H1 (cell line): ENCODE measurements at regions not wholly inside any gene's neighbourhood (a gene's known extent, or its start where the extent isn't known, plus 50 kb on each side); places are given as distances from the start of the nearest gene placed in this dataset.

ENCODE experiments used
- CTCF ChIA-PET: fragments of 300-600 bp; sonication (Branson Sonifier 250); formaldehyde crosslinking; loops from one replicate; lab custom pipeline; 2021; ENCODE audit not compliant: partially characterized antibody; lab: Charles Lee
- POLR2A ChIA-PET: fragments of 300-600 bp; sonication (Branson Sonifier 250); formaldehyde crosslinking; loops from one replicate; lab custom pipeline; 2021; ENCODE audit warnings: inconsistent platforms; ENCODE audit not compliant: partially characterized antibody; lab: Charles Lee
- DNase-seq, 2 experiments: peaks; one replicate each; pipeline versions ENCODE4 v3.0.0 to v3.0.0-alpha.2; 2010 to 2022; ENCODE audit warnings: low spot score in 2 of 2, low read depth in 1 of 2, mixed read lengths in 1 of 2
- FAIRE-seq: peaks from 2 replicates; lab custom pipeline; 2011; peaks lifted over from hg19 to GRCh38; lab: Jason Lieb, UNC
- H2AFZ ChIP-seq: 2 replicates; pipeline ENCODE4 v1.8.1; 2012; ENCODE audit warnings: low read length, inconsistent platforms
- H2AK5ac ChIP-seq: 2 replicates; pipeline ENCODE4 v1.6.1; 2013; ENCODE audit warnings: low read depth, low read length
- H2BK120ac ChIP-seq: replicated peaks from 2 replicates; pipeline ENCODE3; 2013; ENCODE audit warnings: low read depth, low read length, inconsistent platforms
- H2BK12ac ChIP-seq: 2 replicates; pipeline ENCODE4 v1.6.1; 2013; ENCODE audit warnings: low read depth, low read length
- H2BK15ac ChIP-seq: 2 replicates; pipeline ENCODE4 v1.6.1; 2013; ENCODE audit warnings: low read length
- H2BK20ac ChIP-seq: 2 replicates; pipeline ENCODE4 v1.6.1; 2013; ENCODE audit warnings: low read length
- H2BK5ac ChIP-seq: 2 replicates; pipeline ENCODE4 v1.6.1; 2013; ENCODE audit warnings: low read depth, low read length
- H3K14ac ChIP-seq: 2 replicates; pipeline ENCODE4 v1.6.1; 2013; ENCODE audit warnings: inconsistent platforms; ENCODE audit not compliant: insufficient read length
- H3K18ac ChIP-seq: 2 replicates; pipeline ENCODE4 v1.6.1; 2013; ENCODE audit warnings: low read length; ENCODE audit errors: extremely low read depth
- H3K23ac ChIP-seq: 2 replicates; pipeline ENCODE4 v1.6.1; 2013; ENCODE audit warnings: inconsistent platforms; ENCODE audit not compliant: insufficient read length
- H3K23me2 ChIP-seq: 2 replicates; pipeline ENCODE4 v1.6.1; 2013; ENCODE audit warnings: low read depth, low read length
- H3K27ac ChIP-seq: 2 replicates; pipeline ENCODE4 v1.6.1; 2011; ENCODE audit warnings: low read depth, low read length, inconsistent platforms
- H3K27me3 ChIP-seq, 4 experiments: replicated peaks in 1 of 4; 1 replicate in 1 of 4; 2 replicates in 3 of 4; pipeline versions ENCODE4 v1.6.1 to v1.8.1; 2011 to 2013; ENCODE audit warnings: low read length in 3 of 4, mild to moderate bottlenecking in 3 of 4, inconsistent platforms in 2 of 4, mixed read lengths in 2 of 4, moderate library complexity in 1 of 4; ENCODE audit not compliant: control insufficient read depth in 3 of 4, insufficient read depth in 3 of 4; ENCODE audit errors: extremely low read depth in 1 of 4
- H3K36me3 ChIP-seq, 4 experiments: 2 replicates each; pipeline versions ENCODE4 v1.6.1 to v1.8.1; 2011 to 2013; ENCODE audit warnings: mild to moderate bottlenecking in 4 of 4, low read length in 3 of 4, moderate library complexity in 2 of 4, control low read depth in 1 of 4, inconsistent platforms in 1 of 4; ENCODE audit not compliant: insufficient read depth in 4 of 4, control insufficient read depth in 2 of 4
- H3K4ac ChIP-seq: replicated peaks from 2 replicates; pipeline ENCODE3; 2013; ENCODE audit warnings: low read length, low read depth, mixed read lengths, inconsistent platforms; ENCODE audit not compliant: insufficient read length
- H3K4me1 ChIP-seq, 4 experiments: replicated peaks in 1 of 4; 1 replicate in 1 of 4; 2 replicates in 3 of 4; pipeline versions ENCODE4 v1.6.1 to v1.8.1; 2011 to 2013; ENCODE audit warnings: low read length in 3 of 4, inconsistent platforms in 2 of 4, mixed read lengths in 1 of 4; ENCODE audit not compliant: insufficient read depth in 4 of 4, control insufficient read depth in 3 of 4
- H3K4me2 ChIP-seq, 2 experiments: 2 replicates each; pipeline versions ENCODE4 v1.6.1 to v1.8.1; 2011 to 2013; ENCODE audit warnings: low read depth in 2 of 2, low read length in 2 of 2, control low read depth in 1 of 2, inconsistent platforms in 1 of 2, mild to moderate bottlenecking in 1 of 2; ENCODE audit not compliant: insufficient read depth in 1 of 2
- H3K4me3 ChIP-seq, 4 experiments: fragments of 200-600, 300-600 bp in 1 of 4; sonication (generic), shearing (Covaris generic), sonication (Bioruptor Twin) in 1 of 4; 2 replicates each; pipeline versions ENCODE4 v1.5.1 to v1.8.1; 2011 to 2016; ENCODE audit warnings: low read length in 4 of 4, low read depth in 3 of 4, control low read depth in 2 of 4, inconsistent platforms in 2 of 4, mild to moderate bottlenecking in 2 of 4, mixed read lengths in 1 of 4, moderate library complexity in 1 of 4; ENCODE audit not compliant: insufficient read depth in 2 of 4; ENCODE audit errors: extremely low read depth in 1 of 4
- H3K56ac ChIP-seq: replicated peaks from 2 replicates; pipeline ENCODE3; 2013; ENCODE audit warnings: low read depth, mild to moderate bottlenecking, mixed read lengths, low read length, inconsistent platforms; ENCODE audit not compliant: insufficient read length
- H3K79me1 ChIP-seq: 2 replicates; pipeline ENCODE4 v1.6.1; 2013; ENCODE audit warnings: low read depth, low read length, control low read depth
- H3K79me2 ChIP-seq, 2 experiments: 2 replicates each; pipeline versions ENCODE4 v1.6.1 to v1.8.1; 2012 to 2013; ENCODE audit warnings: low read length in 2 of 2, mild to moderate bottlenecking in 2 of 2, inconsistent platforms in 1 of 2; ENCODE audit not compliant: insufficient read depth in 2 of 2, control insufficient read depth in 1 of 2
- H3K9ac ChIP-seq, 4 experiments: replicated peaks in 1 of 4; 1 replicate in 1 of 4; 2 replicates in 3 of 4; pipeline versions ENCODE4 v1.6.1 to v1.8.1; 2011 to 2013; ENCODE audit warnings: low read depth in 3 of 4, low read length in 3 of 4, control low read depth in 2 of 4, mild to moderate bottlenecking in 2 of 4, moderate library complexity in 2 of 4, inconsistent platforms in 1 of 4; ENCODE audit errors: extremely low read depth in 1 of 4
- H3K9me3 ChIP-seq, 2 experiments: 2 replicates each; pipeline versions ENCODE4 v1.6.1 to v1.8.1; 2012 to 2013; ENCODE audit warnings: mild to moderate bottlenecking in 2 of 2, moderate library complexity in 2 of 2, control low read depth in 1 of 2, inconsistent platforms in 1 of 2, low read depth in 1 of 2, low read length in 1 of 2, mixed read lengths in 1 of 2; ENCODE audit not compliant: insufficient read depth in 2 of 2
- H4K20me1 ChIP-seq, 2 experiments: replicated peaks in 1 of 2; 2 replicates each; pipeline versions ENCODE3 to v1.8.1; 2011 to 2013; ENCODE audit warnings: inconsistent platforms in 2 of 2, low read length in 2 of 2, mild to moderate bottlenecking in 1 of 2; ENCODE audit not compliant: insufficient read depth in 2 of 2, control insufficient read depth in 1 of 2
- H4K5ac ChIP-seq: 2 replicates; pipeline ENCODE4 v1.6.1; 2013; ENCODE audit warnings: low read length, low read depth, mixed read lengths, inconsistent platforms; ENCODE audit not compliant: insufficient read length
- H4K8ac ChIP-seq: 2 replicates; pipeline ENCODE4 v1.8.0; 2013; ENCODE audit warnings: mild to moderate bottlenecking, moderate library complexity, low read length, inconsistent platforms; ENCODE audit not compliant: insufficient read depth; ENCODE audit errors: extremely low read depth
- H4K91ac ChIP-seq: replicated peaks from 2 replicates; pipeline ENCODE3; 2013; ENCODE audit warnings: low read length, mixed read lengths, inconsistent platforms; ENCODE audit not compliant: insufficient read length
- CBX5 ChIP-seq: fragments of 300-800, 300-1000 bp; sonication (generic); IDR thresholded peaks from 2 replicates; pipeline ENCODE4 v1.7.1; 2016; ENCODE audit warnings: antibody characterized with exemption, low read length, low read depth
- CTCF ChIP-seq, 3 experiments: IDR thresholded peaks; 1 replicate in 2 of 3; 2 replicates in 1 of 3; pipeline versions ENCODE4 v1.5.1 to v1.6.1; 2011; ENCODE audit warnings: low read length in 3 of 3, mild to moderate bottlenecking in 3 of 3, inconsistent platforms in 2 of 3, low read depth in 1 of 3, moderate library complexity in 1 of 3; ENCODE audit not compliant: insufficient read depth in 1 of 3; ENCODE audit errors: control extremely low read depth in 1 of 3
- HDAC6 ChIP-seq: IDR thresholded peaks from one replicate; pipeline ENCODE4 v1.7.1; 2012; ENCODE audit warnings: low read depth, mild to moderate bottlenecking, inconsistent platforms, low read length, moderate library complexity
- KDM4A ChIP-seq: IDR thresholded peaks from one replicate; pipeline ENCODE4 v1.7.1; 2012; ENCODE audit warnings: low read depth, mild to moderate bottlenecking, moderate library complexity, low read length, inconsistent platforms; ENCODE audit not compliant: severe bottlenecking
- SIRT6 ChIP-seq: IDR thresholded peaks from one replicate; pipeline ENCODE4 v1.7.1; 2012; ENCODE audit warnings: low read length, inconsistent platforms
- SP1 ChIP-seq: IDR thresholded peaks from 2 replicates; pipeline ENCODE4 v1.6.1; 2011; ENCODE audit warnings: low read depth, low read length
- TBP ChIP-seq: IDR thresholded peaks from 2 replicates; pipeline ENCODE4 v1.6.1; 2011; ENCODE audit warnings: low read depth, low read length, improper control_type of control experiment
- TEAD4 ChIP-seq: IDR thresholded peaks from 2 replicates; pipeline ENCODE4 v1.6.1; 2012; ENCODE audit warnings: low read depth, low read length, inconsistent platforms, mixed read lengths
- YY1 ChIP-seq: IDR thresholded peaks from 2 replicates; pipeline ENCODE4 v1.6.1; 2011; ENCODE audit warnings: low read depth, mild to moderate bottlenecking, low read length
- WGBS, 2 experiments: shearing (Covaris generic) in 1 of 2; methylation state at CpG; one replicate each; pipeline versions ENCODE4 v1.1.6 to v1.1.7; 2013 to 2015; ENCODE audit warnings: low lambda C conversion rate in 2 of 2, mixed read lengths in 2 of 2, inconsistent platforms in 1 of 2, low coverage in 1 of 2, missing lambda C conversion rate in 1 of 2; ENCODE audit not compliant: insufficient replicate concordance in 2 of 2, insufficient coverage in 1 of 2, insufficient read length in 1 of 2; ENCODE audit errors: extremely low coverage in 1 of 2, missing lambda C conversion rate in 1 of 2; 5-methylcytosine and 5-hydroxymethylcytosine counted together
- TF ChIP-seq, protein P1 (sequence below): IDR thresholded peaks from 2 replicates; pipeline ENCODE4 v1.6.1; 2011; ENCODE audit warnings: low read depth, mild to moderate bottlenecking, low read length; ENCODE audit not compliant: insufficient read depth

- H3K79me1 ChIP-seq = no peaks in the 10 kb centered on the region
- no peak overlapping the region for H3K27ac ChIP-seq
- H3K79me2 ChIP-seq = no peaks in the 10 kb centered on the region
- no peaks in the 10 kb centered on the region for H3K23me2 ChIP-seq
- no peak overlapping the region for H3K4me2 ChIP-seq
- H3K9me3 ChIP-seq = no peaks in the 10 kb centered on the region
- WGBS, 2 experiments = 87% methylated on average over 16 of the region's 16 CpGs; no CpG with 5 or more reads in 1 of the 2 experiments
- no peaks in the 10 kb centered on the region for H4K20me1 ChIP-seq
- H3K27me3 ChIP-seq = no peaks in the 10 kb centered on the region; a peak in 1 of 7 replicates
- FAIRE-seq = no peak
- H3K23ac ChIP-seq = no peak overlapping the region
- H3K4me3 ChIP-seq = no peak overlapping the region
- no peak overlapping the region for H4K91ac ChIP-seq
- no peak overlapping the region for H2BK12ac ChIP-seq
- H3K18ac ChIP-seq = no peak overlapping the region
- no peak overlapping the region for H4K8ac ChIP-seq
- no peak overlapping the region for H3K14ac ChIP-seq
- POLR2A ChIA-PET = no interaction called here
- H2BK120ac ChIP-seq = no peak overlapping the region
- CTCF ChIA-PET = interaction anchor here (0.8 to 2.2 kb wide), 8 partner anchors 9 to 322 kb away, joined by 3 to 12 read pairs (median 5); no protein-coding TSS in a partner anchor
- no peaks in the 10 kb centered on the region for H3K4me1 ChIP-seq
- no peak overlapping the region for H2AFZ ChIP-seq
- H2BK15ac ChIP-seq = no peak overlapping the region
- H3K4ac ChIP-seq = no peak overlapping the region
- H4K5ac ChIP-seq = no peak overlapping the region
- H2BK5ac ChIP-seq = no peak overlapping the region
- no peak overlapping the region for H3K56ac ChIP-seq
- TF ChIP-seq HDAC6 = no peak
- no peak for TF ChIP-seq TEAD4
- no peak for TF ChIP-seq CBX5
- no peak for TF ChIP-seq TBP
- no peak for TF ChIP-seq CTCF (IDR thresholded peaks at IDR 0.05; ENCODE audit: control extremely low read depth in 1 of 3, insufficient read depth in 1 of 3, low read depth in 1 of 3, low read length in 3 of 3)
- TF ChIP-seq SIRT6 = no peak
- no peak for TF ChIP-seq KDM4A
- TF ChIP-seq YY1 = no peak
- TF ChIP-seq SP1 = no peak
- TF ChIP-seq, protein P1, sequence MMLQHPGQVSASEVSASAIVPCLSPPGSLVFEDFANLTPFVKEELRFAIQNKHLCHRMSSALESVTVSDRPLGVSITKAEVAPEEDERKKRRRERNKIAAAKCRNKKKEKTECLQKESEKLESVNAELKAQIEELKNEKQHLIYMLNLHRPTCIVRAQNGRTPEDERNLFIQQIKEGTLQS = no peak
- TF ChIP-seq, all 59 proteins: peak for 0
- DNase-seq = no peak
- no peak overlapping the region for H3K9ac ChIP-seq
- H2AK5ac ChIP-seq = no peak overlapping the region
- no peak overlapping the region for H2BK20ac ChIP-seq
- H3K36me3 ChIP-seq = no peaks in the 10 kb centered on the region
Observed at GRCh38 chr2:19674051-19675002, 227.5 kb downstream of the TTC32 start.
